NCI-H2227 treated with DMSO at 0.1 percent for 48 hours (cell line): ENCODE measurements at regions not wholly inside any gene's neighbourhood (a gene's known extent, or its start where the extent isn't known, plus 50 kb on each side); places are given as distances from the start of the nearest gene placed in this dataset.

Source experiments
- DNase-seq: peaks from one replicate; lab custom pipeline; 2025; lab: John Stamatoyannopoulos, UW

- no peak for DNase-seq
These were observed 182.2 kb upstream of the MDGA2 start for GRCh38 chr14:47857646-47858045.

GRCh38 chr14:47852278-47852677 lies 176.9 kb upstream of the MDGA2 start:
- no peak for DNase-seq

DNA sequence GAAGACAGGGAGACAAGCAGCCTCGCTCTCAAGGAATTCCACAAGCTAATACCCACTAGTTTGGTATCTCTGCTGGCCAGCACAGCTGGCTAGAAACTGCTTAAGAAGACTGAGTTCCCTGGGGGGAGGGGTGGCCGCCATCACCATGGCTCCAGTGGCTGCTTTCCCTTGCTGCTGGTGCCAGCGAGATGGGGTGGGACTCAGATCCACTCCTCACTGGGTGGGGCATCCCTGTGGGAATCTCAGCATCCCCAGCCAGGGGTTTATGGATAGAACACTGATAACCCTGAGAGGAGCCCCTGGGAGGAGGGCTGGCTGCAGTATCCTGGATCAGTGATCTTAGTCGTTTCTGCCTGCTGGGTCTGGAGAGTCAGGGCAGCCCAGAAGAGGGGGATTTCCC lies 170.6 kb upstream of the MDGA2 start:
- no peak for DNase-seq

- no peak for DNase-seq
These were observed 167.8 kb upstream of the MDGA2 start for GRCh38 chr14:47843236-47843635.

DNA sequence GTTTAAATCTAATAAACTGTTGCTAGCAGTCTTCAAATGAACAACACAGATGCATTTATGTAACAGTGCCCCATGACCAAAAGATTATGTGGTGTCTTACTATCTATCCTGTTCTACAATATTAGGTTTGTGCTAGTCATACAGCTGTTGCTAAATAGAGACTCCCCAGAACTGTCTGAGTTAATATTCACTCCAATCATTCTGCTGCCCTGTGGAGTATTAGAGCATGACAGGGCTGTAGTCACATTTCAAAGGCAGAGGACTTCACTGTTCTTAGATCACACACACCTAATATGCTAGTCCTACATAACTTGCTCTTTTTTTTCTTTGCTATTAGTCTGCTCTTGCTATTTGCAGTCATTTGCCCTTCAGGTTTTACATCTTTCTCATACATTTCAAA lies 157.6 kb upstream of the MDGA2 start:
- DNase-seq = no peak

- no peak for DNase-seq
These were observed 151.4 kb upstream of the MDGA2 start for GRCh38 chr14:47826809-47827208.

GRCh38 chr14:47822326-47822725 lies 146.9 kb upstream of the MDGA2 start:
- no peak for DNase-seq

DNA sequence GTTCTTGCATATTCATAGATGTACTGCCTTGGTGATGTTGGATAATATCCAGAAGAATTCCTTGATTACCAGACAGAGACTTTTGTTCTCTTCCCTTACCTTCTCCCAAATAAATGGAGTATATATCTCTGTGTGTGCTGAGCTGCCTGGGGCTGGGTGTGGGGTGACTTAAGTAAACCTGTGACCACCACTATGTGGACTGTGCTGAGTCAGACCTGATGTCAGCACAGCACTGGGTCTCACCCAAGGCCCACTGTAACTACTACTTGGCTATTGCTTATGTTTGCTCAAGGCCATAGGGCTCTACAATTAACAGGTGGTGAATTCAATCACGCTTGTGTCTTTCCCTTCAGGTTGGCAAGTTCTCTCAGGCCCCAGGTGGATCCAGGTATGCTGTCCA lies 145.7 kb upstream of the MDGA2 start:
- DNase-seq = no peak

DNA sequence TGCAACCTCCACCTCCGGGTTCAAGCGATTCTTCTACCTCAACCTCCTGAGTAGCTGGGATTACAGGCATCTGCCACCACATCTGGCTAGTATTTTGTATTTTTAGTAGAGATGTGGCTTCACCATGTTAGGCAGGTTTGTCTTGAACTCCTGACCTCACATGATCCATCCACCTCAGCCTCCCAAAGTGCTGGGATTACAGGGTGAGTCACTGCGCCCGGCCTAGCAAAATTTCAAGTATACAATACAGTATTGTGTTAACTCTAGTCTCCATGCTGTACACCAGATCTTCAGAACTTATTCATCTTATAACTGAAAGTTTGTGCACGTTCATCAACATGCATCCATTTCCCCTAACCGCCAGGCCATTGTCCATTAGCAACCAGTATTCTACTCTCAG lies 115.1 kb upstream of the MDGA2 start:
- no peak for DNase-seq

DNA sequence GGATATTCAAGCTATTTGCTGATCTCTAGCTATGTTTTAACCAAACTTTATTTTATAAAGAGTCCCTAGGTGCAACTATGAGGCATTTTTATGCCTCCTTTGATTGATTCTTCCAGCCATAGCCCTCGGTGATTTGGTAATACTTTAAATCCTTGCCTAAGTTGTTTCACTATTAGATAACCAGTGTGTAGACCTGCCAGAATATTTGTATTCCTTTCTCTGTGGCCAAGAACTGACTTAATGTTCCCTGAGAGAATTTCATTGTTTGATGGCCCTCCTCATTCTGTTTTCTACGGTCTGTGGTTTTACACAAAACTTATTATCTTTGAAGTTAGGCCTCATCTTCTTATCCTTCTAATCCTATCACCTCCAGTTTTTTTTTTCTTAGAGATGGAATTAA lies 109.7 kb upstream of the MDGA2 start:
- no peak for DNase-seq

DNA sequence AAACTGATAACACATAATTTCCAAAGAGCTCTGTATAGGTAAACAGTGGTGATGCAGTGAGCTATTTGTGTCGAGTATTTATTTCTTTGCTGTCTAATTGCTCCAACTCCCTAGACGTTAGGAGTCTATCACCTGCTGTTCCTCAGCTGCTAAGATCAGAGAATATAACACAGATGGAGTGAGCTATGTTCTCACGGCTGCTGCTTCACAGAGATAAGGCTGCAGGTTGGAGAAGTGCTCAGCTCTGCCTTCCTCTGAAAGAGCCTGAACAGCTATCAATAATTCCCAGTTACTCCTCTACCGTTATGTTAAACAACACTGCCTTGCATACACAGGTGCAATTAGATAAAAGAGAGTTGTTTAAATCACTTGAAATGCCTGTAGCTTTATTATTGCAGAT lies 103.2 kb upstream of the MDGA2 start:
- no peak for DNase-seq

DNA sequence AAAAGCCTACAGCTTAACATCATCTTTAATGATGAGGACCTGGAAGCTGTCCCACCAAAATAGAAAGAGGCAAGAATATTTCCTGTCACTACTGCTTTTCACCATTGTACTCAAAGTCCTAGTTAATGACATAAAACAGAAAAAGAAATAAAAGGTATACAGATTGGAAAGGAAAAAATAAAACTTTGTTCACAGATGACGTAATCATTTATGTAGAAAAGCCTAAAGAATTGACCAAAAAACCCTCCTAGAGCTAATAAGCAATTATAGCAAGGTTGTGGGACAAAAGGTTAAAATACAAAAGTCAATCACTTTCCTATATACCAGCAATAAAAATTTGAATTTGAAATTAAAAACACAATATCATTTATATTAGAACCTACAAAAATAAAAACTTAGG lies 97.2 kb upstream of the MDGA2 start:
- no peak for DNase-seq

DNA sequence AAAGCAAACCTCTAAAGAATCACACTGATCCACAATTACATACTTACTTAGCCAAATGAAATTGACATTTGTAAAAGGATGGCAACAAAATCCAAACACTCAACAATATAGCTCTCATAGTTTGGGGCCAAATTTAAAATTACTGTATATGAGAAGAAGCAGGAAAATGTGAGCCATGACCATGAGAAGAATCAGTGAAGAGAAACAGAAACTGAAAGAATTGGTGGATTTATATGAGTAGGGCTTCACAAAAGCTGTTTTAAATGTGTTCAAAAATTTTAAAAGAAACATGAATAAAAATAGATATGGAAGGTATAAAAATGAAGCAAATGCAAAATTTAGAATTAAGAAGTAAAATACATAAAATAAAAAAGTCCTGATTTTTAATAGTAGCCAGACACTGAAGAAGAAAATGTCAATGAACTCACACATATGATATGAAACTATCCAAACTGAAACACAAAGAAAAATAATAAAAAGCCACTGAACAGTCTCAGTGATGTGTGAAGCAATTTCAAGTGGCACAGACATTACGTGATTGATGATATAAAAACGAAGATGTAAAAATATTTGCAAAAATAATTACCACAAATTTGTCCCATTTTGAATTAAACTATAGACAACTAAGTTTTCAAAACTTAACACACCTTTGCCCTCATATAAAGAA lies 87.9 kb upstream of the MDGA2 start:
- no peak for DNase-seq

DNA sequence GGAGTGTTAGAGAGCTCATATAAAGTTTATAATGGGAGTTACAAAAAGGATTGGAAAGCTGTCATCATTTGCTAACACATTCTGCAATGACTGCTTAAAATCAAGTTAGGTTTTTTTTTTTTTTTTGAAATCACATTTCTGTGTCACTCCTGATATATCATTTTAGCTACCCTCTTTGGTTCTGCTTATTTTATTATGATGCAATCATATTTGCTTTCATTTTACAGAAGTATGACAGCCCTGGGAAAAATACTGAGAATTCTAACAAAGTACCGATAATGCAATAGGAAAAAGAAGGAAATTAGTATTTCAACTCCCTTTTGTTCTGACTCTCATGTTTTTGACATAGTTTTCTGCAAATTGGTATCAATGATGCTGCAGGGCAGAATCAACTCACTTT lies 71.6 kb upstream of the MDGA2 start:
- no peak for DNase-seq

GRCh38 chr14:47744155-47744554 lies 68.8 kb upstream of the MDGA2 start:
- no peak for DNase-seq

DNA sequence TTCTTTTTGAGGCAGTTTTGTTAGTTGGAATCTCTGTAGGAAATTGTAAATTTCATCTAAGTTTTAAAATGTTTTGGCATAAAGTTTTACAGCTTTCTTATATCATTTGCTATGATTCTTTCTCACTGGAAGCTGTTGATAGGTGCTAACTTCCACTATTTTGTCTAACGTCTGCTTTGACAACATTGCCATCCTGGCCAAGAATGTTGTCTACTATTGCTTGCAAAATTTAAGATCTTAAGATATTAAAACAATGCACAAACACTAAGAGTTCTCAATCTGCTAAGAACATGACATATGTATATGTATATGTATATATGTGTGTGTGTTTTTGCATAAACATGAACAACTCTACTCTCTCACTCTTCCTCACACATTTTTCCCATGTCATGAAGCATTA lies 64.1 kb upstream of the MDGA2 start:
- no peak for DNase-seq

DNA sequence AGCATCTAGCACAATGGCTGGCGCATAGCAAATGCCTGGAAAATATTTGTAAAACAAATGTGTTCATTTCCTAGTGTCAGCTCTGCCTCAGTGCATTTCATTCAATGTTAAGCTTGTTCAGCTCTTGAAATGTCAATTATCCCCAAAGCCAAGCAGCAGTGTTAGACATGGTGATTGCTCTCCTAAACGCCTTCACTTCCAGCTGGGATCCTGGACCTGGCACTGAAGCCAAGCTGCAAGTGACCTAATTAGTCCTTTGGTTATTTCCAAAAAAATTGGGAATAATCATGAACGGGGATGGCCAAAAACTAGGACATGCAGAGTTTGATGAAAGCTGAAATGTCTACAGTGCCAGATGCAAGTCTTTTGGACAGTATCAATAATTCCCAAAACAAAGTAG lies 54.9 kb upstream of the MDGA2 start:
- no peak for DNase-seq
